ENCODE measurements at regions not wholly inside any gene's neighbourhood (a gene's known extent, or its start where the extent isn't known, plus 50 kb on each side); places are given as distances from the start of the nearest gene placed in this dataset.

GRCh38 chr20:39282619-39283092 is 320.5 kb downstream of the DHX35 start (continued):
- TF ChIP-seq ATF2 (IDR thresholded peaks at IDR 0.05; ENCODE audit: low read length) (no peak), JUND (IDR thresholded peaks at IDR 0.05; ENCODE audit: low read length) (0 out of 2 replicates have a peak, but pooled peaks have one; percentile 14), CTBP2 (IDR thresholded peaks at IDR 0.05; ENCODE audit: borderline replicate concordance, insufficient read depth, insufficient read length, low read length) (peak; percentile 84), ATF3 (IDR thresholded peaks at IDR 0.05; ENCODE audit: insufficient read depth, low read depth, low read length) (no peak), CHD7 (IDR thresholded peaks at IDR 0.05; ENCODE audit: insufficient replicate concordance, low read length) (no peak), PHF8 (conservative IDR thresholded peaks at IDR 0.05; ENCODE audit: low read depth, low read length) (no peak), BACH1 (IDR thresholded peaks at IDR 0.05; ENCODE audit: low read length) (no peak), SIX5 (IDR thresholded peaks at IDR 0.05; ENCODE audit: low read depth, low read length) (no peak), TEAD4 (IDR thresholded peaks at IDR 0.05; ENCODE audit: low read depth, low read length) (peak; percentile 95)
